NCI-H82 treated with DMSO at 0.1 percent for 48 hours (cell line): ENCODE measurements at regions not wholly inside any gene's neighbourhood (a gene's known extent, or its start where the extent isn't known, plus 50 kb on each side); places are given as distances from the start of the nearest gene placed in this dataset.

ENCODE experiments used
- DNase-seq: peaks from one replicate; lab custom pipeline; 2025; ENCODE audit not compliant: unreplicated experiment; lab: John Stamatoyannopoulos, UW

- no peak for DNase-seq
Observed at GRCh38 chr4:175511861-175512260, 300.2 kb downstream of the GPM6A start.

GRCh38 chr4:175514174-175514573 is 297.9 kb downstream of the GPM6A start:
- no peak for DNase-seq

GRCh38 chr4:175530655-175531054 is 281.4 kb downstream of the GPM6A start:
- no peak for DNase-seq

- no peak for DNase-seq
Observed at GRCh38 chr4:175531405-175532091, 280.5 kb downstream of the GPM6A start.

GRCh38 chr4:175536852-175537453 is 275.1 kb downstream of the GPM6A start:
- no peak for DNase-seq

DNA sequence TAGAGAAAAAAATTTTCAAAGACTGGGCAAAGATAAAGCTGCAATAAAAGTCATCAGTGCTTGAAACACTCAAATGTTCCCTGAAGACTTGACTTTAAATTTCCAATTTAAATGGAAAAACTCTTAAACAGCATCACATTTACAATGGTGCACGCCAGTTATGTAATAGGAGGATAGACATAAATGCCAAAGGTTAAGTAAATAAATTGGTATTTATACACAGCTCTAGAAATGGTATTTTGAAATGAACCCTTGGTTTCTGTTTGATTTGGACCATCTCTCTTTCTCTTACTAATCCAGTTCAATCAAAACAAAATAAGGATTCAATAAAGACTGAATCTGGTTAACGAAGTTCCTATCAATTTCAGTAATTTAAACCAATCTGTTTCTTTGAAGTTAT is 272.6 kb downstream of the GPM6A start:
- no peak for DNase-seq

- DNase-seq: no peak
Observed at GRCh38 chr4:175540151-175540550, 271.9 kb downstream of the GPM6A start.

DNA sequence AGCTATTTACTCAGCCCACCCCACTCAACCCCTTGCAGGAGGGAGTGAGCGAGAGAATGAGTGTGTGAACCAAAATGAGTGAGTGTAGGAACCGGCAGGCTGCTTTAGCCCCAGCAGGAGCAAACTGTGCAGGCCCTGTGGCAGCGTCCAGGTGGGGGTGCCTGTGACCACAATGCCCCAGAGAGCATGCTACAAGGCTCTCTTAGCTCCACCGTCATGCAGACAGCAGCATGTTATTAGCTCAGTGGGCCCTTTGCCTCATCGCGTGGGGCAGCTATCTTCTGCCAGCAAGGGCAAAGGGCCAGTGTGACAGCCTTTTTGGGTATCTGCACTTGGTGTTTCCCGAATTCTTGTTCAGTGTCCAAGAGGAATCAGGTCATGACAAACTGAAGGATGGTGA is 271.3 kb downstream of the GPM6A start:
- DNase-seq: no peak

DNA sequence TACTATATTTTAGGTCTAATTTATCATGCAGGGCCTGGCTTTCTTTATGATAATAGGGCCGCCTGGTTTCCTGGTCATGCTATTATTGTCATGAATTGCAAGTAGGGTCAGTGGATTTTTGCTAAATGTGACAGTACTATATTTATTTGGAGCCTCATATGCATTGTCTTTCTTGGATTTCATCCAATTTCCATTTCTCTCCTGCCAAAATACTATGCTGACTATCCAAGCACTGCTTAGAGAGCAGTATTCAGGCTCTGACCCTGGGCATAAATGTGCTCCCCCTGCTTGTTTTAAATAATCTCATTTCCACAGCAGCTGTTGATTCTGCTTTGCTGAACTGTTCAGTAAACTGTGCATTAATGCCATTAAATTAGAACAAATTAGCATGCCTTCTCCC is 269.3 kb downstream of the GPM6A start:
- DNase-seq: peak; percentile 34

DNA sequence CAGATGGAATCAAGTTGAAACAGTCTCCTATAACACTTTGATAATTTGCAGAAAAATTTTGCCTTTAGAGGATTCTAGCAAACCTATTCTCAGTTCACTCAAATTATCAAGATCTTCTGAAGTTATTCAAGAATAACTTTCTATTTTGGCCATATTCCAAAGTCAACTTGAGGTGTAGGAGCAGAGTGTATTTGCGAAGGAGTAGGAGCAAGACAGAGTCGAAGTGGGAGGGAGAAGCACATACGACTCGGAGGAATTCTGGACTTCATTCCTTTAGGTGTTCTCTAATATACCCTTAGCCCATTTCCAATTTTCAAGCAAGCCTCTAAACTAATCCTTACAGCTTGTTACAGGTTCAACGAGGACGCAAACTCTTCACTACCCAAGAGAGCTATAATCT is 252.9 kb downstream of the GPM6A start:
- DNase-seq: no peak

- DNase-seq: no peak
Observed at GRCh38 chr4:175559526-175559925, 252.5 kb downstream of the GPM6A start.

DNA sequence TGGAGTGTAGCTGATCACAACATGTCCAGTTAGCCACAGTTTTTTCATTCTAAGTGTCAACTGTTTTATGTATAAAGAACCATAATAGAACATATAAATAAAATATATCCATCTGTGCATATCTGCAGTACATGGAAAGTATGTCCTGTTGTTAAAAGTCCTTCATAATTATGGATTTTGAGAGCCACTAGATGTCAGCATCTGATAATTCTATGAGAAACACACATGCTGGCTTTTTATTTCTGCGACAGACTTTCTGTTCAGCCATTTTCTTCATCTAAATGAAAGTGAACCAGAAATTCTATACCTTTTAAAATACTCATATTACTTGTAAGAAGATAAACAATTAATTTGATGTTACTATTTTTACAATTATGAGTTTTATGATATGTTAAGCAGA is 251.5 kb downstream of the GPM6A start:
- DNase-seq: no peak

DNA sequence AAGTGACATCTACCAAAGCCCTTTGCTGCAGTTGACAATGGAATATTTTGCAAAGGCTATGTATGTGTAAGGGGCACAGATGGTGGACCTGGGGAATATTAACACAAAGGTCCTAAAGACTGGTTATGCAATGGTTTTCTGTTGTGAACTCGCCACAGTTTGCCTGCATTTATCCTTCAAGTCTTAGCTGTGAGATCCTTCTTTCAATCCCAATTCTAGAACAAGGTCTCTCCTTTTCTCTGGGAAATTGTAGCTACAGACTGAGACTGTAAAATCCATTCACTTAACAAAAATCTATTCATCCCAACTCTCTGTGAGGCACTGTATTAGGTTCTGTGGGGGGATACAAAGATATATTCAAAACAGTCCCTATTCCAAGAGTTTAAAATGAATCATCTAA is 250.4 kb downstream of the GPM6A start:
- DNase-seq: no peak

DNA sequence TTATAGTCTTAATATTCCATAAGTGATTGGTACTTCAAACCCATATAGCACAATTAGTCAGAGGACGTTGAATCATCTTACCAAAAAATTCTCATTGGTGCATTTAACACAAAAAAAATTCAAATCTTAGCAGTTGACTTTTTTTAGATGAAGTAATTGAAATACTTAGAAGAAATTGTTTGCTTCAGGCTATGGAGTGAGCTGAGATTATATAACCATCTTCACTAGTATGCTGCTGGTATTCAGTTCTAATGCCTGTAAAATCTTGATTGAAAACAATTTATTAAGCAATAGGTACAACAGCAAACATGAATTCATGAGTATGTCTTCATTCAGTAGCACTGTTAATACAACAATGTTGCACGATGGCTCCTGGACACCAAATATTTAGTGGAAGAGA is 250.0 kb downstream of the GPM6A start:
- no peak for DNase-seq

DNA sequence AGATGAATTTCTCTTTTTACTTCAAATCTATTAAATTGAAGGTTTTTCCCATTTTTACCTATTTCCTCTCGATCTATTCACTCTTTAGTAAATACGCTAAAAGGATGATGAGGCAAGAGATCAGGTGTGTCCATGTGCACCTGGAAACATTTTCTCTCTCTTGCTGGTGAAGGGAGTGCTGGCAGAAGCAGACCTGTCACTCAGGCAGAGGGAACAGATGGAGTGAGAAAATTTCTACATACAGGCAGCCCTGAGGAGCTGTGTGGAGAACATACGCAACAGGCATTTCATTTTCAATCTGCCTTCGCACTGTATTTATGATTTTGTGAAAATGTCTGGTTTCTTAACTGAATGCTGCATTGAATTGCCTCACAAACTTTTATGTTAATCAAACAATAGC is 249.5 kb downstream of the GPM6A start:
- no peak for DNase-seq
